NB4 (cell line): ENCODE measurements at regions not wholly inside any gene's neighbourhood (a gene's known extent, or its start where the extent isn't known, plus 50 kb on each side); places are given as distances from the start of the nearest gene placed in this dataset.

ENCODE experiments used
- DNase-seq: peaks from one replicate; pipeline ENCODE4 v3.0.0; 2010; ENCODE audit warnings: low read depth
- H3K4me3 ChIP-seq: one replicate; pipeline ENCODE4 v1.5.1; 2011; ENCODE audit warnings: mild to moderate bottlenecking, low read depth, low read length, moderate library complexity
- CTCF ChIP-seq: IDR thresholded peaks from one replicate; pipeline ENCODE4 v1.5.1; 2012; ENCODE audit warnings: low read depth, low read length
- MYC ChIP-seq: IDR thresholded peaks from 2 replicates; pipeline ENCODE4 v1.6.1; 2011; ENCODE audit warnings: low read depth, low read length
- POLR2A ChIP-seq: IDR thresholded peaks from 2 replicates; pipeline ENCODE4 v1.6.1; 2011; ENCODE audit warnings: mild to moderate bottlenecking; ENCODE audit not compliant: insufficient read length; ENCODE audit errors: extremely low read depth
- TF ChIP-seq, protein P1 (sequence below): IDR thresholded peaks from 2 replicates; pipeline ENCODE4 v1.6.1; 2011; ENCODE audit warnings: low read depth, low read length

DNA sequence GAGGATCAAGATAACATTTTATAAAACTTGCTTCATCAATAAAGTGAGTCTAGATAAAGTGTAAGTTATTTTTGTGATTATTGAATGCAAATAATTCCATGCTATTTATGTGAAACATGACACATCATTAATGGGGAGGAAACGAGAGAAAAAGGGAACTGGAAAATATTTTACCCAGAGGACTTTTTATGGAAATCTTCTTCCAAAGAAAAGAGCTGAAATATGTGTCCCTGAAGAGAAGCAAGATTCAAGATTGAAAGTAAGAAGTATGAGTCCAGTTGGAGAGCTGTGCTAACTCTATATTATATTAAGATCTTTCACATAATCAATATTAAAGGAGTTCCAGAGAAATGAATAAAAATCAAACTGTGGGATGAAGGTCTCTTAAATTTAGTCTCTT, 1361.8 kb downstream of the GATA3 start:
- TF ChIP-seq CTCF, result no peak
- no peak for TF ChIP-seq MYC
- TF ChIP-seq, protein P1, sequence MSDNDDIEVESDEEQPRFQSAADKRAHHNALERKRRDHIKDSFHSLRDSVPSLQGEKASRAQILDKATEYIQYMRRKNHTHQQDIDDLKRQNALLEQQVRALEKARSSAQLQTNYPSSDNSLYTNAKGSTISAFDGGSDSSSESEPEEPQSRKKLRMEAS, result no peak
- no peak overlapping the region for H3K4me3 ChIP-seq
- no peak for DNase-seq

- no peak for DNase-seq
- TF ChIP-seq MYC, result no peak
- no peak for TF ChIP-seq CTCF
- no peak overlapping the region for H3K4me3 ChIP-seq
Measured at GRCh38 chr10:9419757-9420156, 1365.3 kb downstream of the GATA3 start.

DNA sequence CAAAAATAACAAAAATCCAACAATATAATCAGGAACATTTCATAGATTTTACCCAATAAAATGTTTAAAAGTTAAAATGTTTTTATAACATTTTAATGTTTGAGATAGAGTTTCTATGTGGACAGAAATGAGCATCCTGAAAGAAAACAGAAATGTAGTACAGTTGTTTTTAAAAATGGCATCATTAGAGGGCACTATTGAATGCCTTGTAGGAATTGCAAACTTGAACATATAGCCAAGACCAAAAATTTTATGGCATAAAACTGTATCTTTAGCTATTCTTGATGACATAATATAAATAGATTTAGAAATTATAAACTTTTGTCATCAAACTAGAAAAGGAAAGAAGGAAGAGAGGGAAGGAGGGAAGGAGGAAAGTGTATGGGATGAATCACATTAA, 1372.7 kb downstream of the GATA3 start:
- TF ChIP-seq, protein P1, result no peak
- TF ChIP-seq MYC (no peak), POLR2A (no peak), CTCF (no peak)
- DNase-seq, result no peak
- H3K4me3 ChIP-seq, result no peak overlapping the region

DNA sequence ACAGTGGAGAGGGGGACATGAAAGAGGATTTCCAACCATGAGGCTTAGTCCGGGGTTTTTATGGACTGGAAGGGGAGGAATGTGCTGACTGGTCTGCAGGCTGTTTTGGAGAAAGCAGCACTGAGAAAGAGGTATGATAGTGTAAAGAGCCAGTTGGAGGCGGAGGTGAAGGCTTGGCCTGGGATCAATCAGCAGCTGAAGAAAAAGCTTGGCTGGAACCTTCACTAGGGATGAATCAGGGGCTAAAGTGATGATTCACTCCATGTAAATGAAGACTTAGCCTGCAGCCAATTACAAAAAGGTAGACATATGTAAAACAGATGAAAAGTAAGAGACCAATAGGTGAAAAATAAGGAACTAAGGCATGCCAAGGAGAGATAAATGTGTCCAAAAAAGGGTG, 1382.6 kb downstream of the GATA3 start:
- DNase-seq, result no peak

GRCh38 chr10:9443758-9444157, 1389.3 kb downstream of the GATA3 start:
- no peak for DNase-seq
- H3K4me3 ChIP-seq, result no peak overlapping the region
- TF ChIP-seq POLR2A (no peak), CTCF (no peak), MYC (no peak)
- TF ChIP-seq, protein P1, result no peak

More for the DNA sequence above, 1382.6 kb downstream of the GATA3 start:
- TF ChIP-seq MYC (no peak), CTCF (no peak), POLR2A (no peak)
- TF ChIP-seq, protein P1, result no peak
- H3K4me3 ChIP-seq, result no peak overlapping the region

DNA sequence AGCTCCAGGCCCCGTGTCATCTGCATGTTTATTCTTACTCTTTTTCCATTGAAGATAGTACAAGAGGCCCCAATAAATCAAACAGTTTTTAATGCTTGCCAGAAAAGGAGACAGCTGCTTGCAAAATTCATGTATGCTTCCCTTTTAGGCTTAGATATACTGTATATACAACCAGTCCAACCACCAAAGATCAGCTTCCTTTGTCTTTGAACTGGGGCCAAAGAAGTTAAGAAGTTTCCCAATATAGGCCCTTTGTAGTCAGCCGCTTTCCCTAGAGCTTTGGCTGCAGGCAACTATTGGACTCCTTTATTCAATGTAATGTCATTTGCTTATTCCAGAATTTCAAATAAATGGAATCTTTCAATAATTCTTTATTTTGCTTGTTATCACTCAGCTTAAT, 1395.0 kb downstream of the GATA3 start:
- no peak for DNase-seq
- no peak overlapping the region for H3K4me3 ChIP-seq
- TF ChIP-seq CTCF, result no peak
- TF ChIP-seq POLR2A, result no peak
- TF ChIP-seq MYC, result no peak
- TF ChIP-seq, protein P1, result no peak
